K562 (cell line): ENCODE measurements at regions not wholly inside any gene's neighbourhood (a gene's known extent, or its start where the extent isn't known, plus 50 kb on each side); places are given as distances from the start of the nearest gene placed in this dataset.
A peak's percentile ranks its signal among the peaks of the same experiment; 100 is the strongest.

ENCODE experiments used
- ATAC-seq: fragments of 200-7000 bp; cut with Tn5 transposase; 3 replicates; pipeline ENCODE4 v1.9.1; 2020; ENCODE audit warnings: moderate library complexity
- BruUV-seq: library from RNA; stranded (reverse); fragments of 400-500 nt; replicated peaks from 2 replicates; lab custom pipeline; 2021; lab: Mats Ljungman, UMichigan
- CTCF ChIA-PET: fragments of 300-600 bp; formaldehyde crosslinking; extraction: SDS; loops from one replicate; lab custom pipeline; 2021; ENCODE audit warnings: low intra/inter-chr PET ratio; lab: Yijun Ruan, JAX
- POLR2A ChIA-PET: fragments of 300-600, 350-650 bp; sonication (Branson Sonifier 250); formaldehyde crosslinking; extraction: SDS; loops from one replicate; lab custom pipeline; 2021; ENCODE audit warnings: antibody characterized with exemption, inconsistent platforms; lab: Yijun Ruan, JAX
- DNase-seq, 4 experiments: peaks; one replicate each; pipeline versions ENCODE4 v3.0.0 to v3.0.0-alpha.2; 2011 to 2018; ENCODE audit warnings: low spot score in 3 of 4, mixed read lengths in 3 of 4; ENCODE audit errors: extremely low read depth in 1 of 4
- FAIRE-seq: peaks from 2 replicates; lab custom pipeline; 2011; peaks lifted over from hg19 to GRCh38; lab: Jason Lieb, UNC
- H2AFZ ChIP-seq: 2 replicates; pipeline ENCODE4 v1.6.0; 2011; ENCODE audit warnings: low read depth, low read length, control low read depth, inconsistent platforms
- H3K27ac ChIP-seq: fragments of 200-600 bp; 3 replicates; pipeline ENCODE4 v1.8.0; 2011; ENCODE audit warnings: low read depth, mild to moderate bottlenecking, control low read depth, inconsistent platforms, low read length, moderate library complexity, mixed read lengths; ENCODE audit errors: extremely low read depth
- H3K27me3 ChIP-seq, 2 experiments: fragments of 300-600 bp in 1 of 2; 2 replicates in 1 of 2; 3 replicates in 1 of 2; pipeline versions ENCODE4 v1.6.0 to v1.8.0; 2011; ENCODE audit warnings: inconsistent platforms in 2 of 2, low read length in 2 of 2, mild to moderate bottlenecking in 1 of 2, mixed read lengths in 1 of 2, moderate library complexity in 1 of 2; ENCODE audit not compliant: control insufficient read depth in 2 of 2, insufficient read depth in 2 of 2
- H3K36me3 ChIP-seq: fragments of 300-600 bp; 3 replicates; pipeline ENCODE4 v1.8.0; 2011; ENCODE audit warnings: mild to moderate bottlenecking, low read length, inconsistent platforms; ENCODE audit not compliant: control insufficient read depth, insufficient read depth
- H3K4me1 ChIP-seq, 2 experiments: fragments of 200-600 bp in 1 of 2; replicated peaks in 1 of 2; 2 replicates in 1 of 2; 3 replicates in 1 of 2; pipeline versions ENCODE4 v1.5.1 to v1.8.0; 2011; ENCODE audit warnings: inconsistent platforms in 2 of 2, low read length in 2 of 2, mild to moderate bottlenecking in 1 of 2, mixed read lengths in 1 of 2, moderate library complexity in 1 of 2; ENCODE audit not compliant: control insufficient read depth in 2 of 2, insufficient read depth in 2 of 2
- H3K4me2 ChIP-seq: 2 replicates; pipeline ENCODE4 v1.6.1; 2011; ENCODE audit warnings: low read length, control low read depth, inconsistent platforms, mixed read lengths; ENCODE audit not compliant: insufficient read depth
- H3K4me3 ChIP-seq: fragments of 200-600 bp; sonication (generic), shearing (Covaris generic); 2 replicates; pipeline ENCODE4 v1.5.1; 2016; ENCODE audit warnings: control low read depth, inconsistent platforms
- H3K79me2 ChIP-seq: fragments of 200-600 bp; 3 replicates; pipeline ENCODE4 v1.8.0; 2011; ENCODE audit warnings: low read length, inconsistent platforms; ENCODE audit not compliant: control insufficient read depth, insufficient read depth
- H3K9ac ChIP-seq, 2 experiments: 2 replicates each; pipeline versions ENCODE4 v1.6.0 to v1.6.1; 2011; ENCODE audit warnings: low read depth in 2 of 2, low read length in 2 of 2, control low read depth in 1 of 2, inconsistent platforms in 1 of 2, mild to moderate bottlenecking in 1 of 2, mixed read lengths in 1 of 2; ENCODE audit not compliant: insufficient read depth in 1 of 2
- H3K9me1 ChIP-seq: one replicate; pipeline ENCODE4 v1.6.0; 2011; ENCODE audit warnings: inconsistent platforms, mild to moderate bottlenecking, low read length, moderate library complexity; ENCODE audit not compliant: control insufficient read depth, insufficient read depth
- H3K9me3 ChIP-seq: replicated peaks from 2 replicates; pipeline ENCODE4 v1.5.1; 2011; ENCODE audit warnings: low read depth, low read length, inconsistent platforms; ENCODE audit not compliant: control insufficient read depth, insufficient read depth
- H4K20me1 ChIP-seq: replicated peaks from 2 replicates; pipeline ENCODE4 v1.6.1; 2011; ENCODE audit warnings: low read length, inconsistent platforms, mixed read lengths; ENCODE audit not compliant: control insufficient read depth, insufficient read depth
- ARID1B ChIP-seq: fragments of 450-650 bp; IDR thresholded peaks from 2 replicates; pipeline ENCODE4 v1.6.1; 2016; ENCODE audit warnings: antibody characterized with exemption, mild to moderate bottlenecking, inconsistent platforms
- EGR1 ChIP-seq: fragments of 450-650 bp; conservative IDR thresholded peaks from 2 replicates; pipeline ENCODE4 v1.6.1; 2017; ENCODE audit warnings: mild to moderate bottlenecking
- MCM5 ChIP-seq: fragments of 450-650 bp; IDR thresholded peaks from 2 replicates; pipeline ENCODE4 v1.6.1; 2016; ENCODE audit warnings: low read depth
- PTTG1 ChIP-seq: fragments of 450-650 bp; IDR thresholded peaks from 2 replicates; pipeline ENCODE4 v1.6.1; 2016; ENCODE audit warnings: low read depth, mild to moderate bottlenecking, missing genetic modification characterization, missing compliant biosample characterization
- RB1 ChIP-seq: fragments of 450-650 bp; IDR thresholded peaks from 2 replicates; pipeline ENCODE4 v1.6.1; 2017; ENCODE audit warnings: low read depth, mild to moderate bottlenecking
- SMAD3 ChIP-seq: fragments of 450-650 bp; formaldehyde crosslinking; conservative IDR thresholded peaks from 2 replicates; pipeline ENCODE4 v1.4.0; 2020; ENCODE audit warnings: mild to moderate bottlenecking
- TAF15 ChIP-seq: fragments of 200-400 bp; formaldehyde crosslinking; IDR thresholded peaks from 2 replicates; pipeline ENCODE4 v1.6.1; 2017; ENCODE audit warnings: mild to moderate bottlenecking, low read depth, low read length, moderate library complexity
- TEAD4 ChIP-seq, 2 experiments: sonication (generic) in 1 of 2; formaldehyde crosslinking in 1 of 2; IDR thresholded peaks; 2 replicates each; pipeline versions ENCODE4 v1.6.1 to v1.8.0; 2012 to 2022; ENCODE audit warnings: borderline replicate concordance in 1 of 2, inconsistent platforms in 1 of 2, low read length in 1 of 2, mild to moderate bottlenecking in 1 of 2, missing genetic modification reagents in 1 of 2
- TRIM24 ChIP-seq, 2 experiments: fragments of 450-650 bp; IDR thresholded peaks; 2 replicates each; pipeline ENCODE4 v1.6.1; 2016
- ZKSCAN1 ChIP-seq: fragments of 150-350 bp; IDR thresholded peaks from 2 replicates; pipeline ENCODE4 v1.6.1; 2016; ENCODE audit warnings: low read depth, low read length
- ZKSCAN8 ChIP-seq: fragments of 200-800 bp; sonication (Bioruptor generic); IDR thresholded peaks from 2 replicates; pipeline ENCODE4 v1.6.1; 2016; ENCODE audit warnings: missing genetic modification characterization, missing compliant biosample characterization
- ZNF134 ChIP-seq: fragments of 250-450 bp; sonication (Bioruptor Pico); conservative IDR thresholded peaks from 2 replicates; pipeline ENCODE4 v1.4.0; 2020
- ZNF165 ChIP-seq: fragments of 250-450 bp; sonication (Bioruptor Pico); IDR thresholded peaks from 2 replicates; pipeline ENCODE4 v1.4.0; 2020; ENCODE audit warnings: borderline replicate concordance
- ZNF175 ChIP-seq: fragments of 200-800 bp; sonication (Bioruptor generic); IDR thresholded peaks from 2 replicates; pipeline ENCODE4 v1.6.1; 2016; ENCODE audit warnings: low read depth, mild to moderate bottlenecking, missing genetic modification characterization, missing compliant biosample characterization
- ZNF212 ChIP-seq: fragments of 450-650 bp; formaldehyde crosslinking; IDR thresholded peaks from 2 replicates; pipeline ENCODE4 v1.4.0; 2020; ENCODE audit warnings: mild to moderate bottlenecking
- ZNF253 ChIP-seq: fragments of 250-450 bp; sonication (Bioruptor Pico); conservative IDR thresholded peaks from 2 replicates; pipeline ENCODE4 v1.6.1; 2021; ENCODE audit warnings: mild to moderate bottlenecking
- ZNF668 ChIP-seq: fragments of 250-450 bp; sonication (Bioruptor Pico); IDR thresholded peaks from 2 replicates; pipeline ENCODE4 v1.8.0; 2022; ENCODE audit warnings: mild to moderate bottlenecking, inconsistent platforms
- WGBS: fragments of 100-300 bp; shearing (Covaris generic); methylation state at CpG from one replicate; pipeline ENCODE4 v1.1.6; 2016; ENCODE audit warnings: low coverage, mixed read lengths; ENCODE audit not compliant: insufficient coverage; ENCODE audit errors: missing lambda C conversion rate; 5-methylcytosine and 5-hydroxymethylcytosine counted together
- in situ Hi-C: fragments of 300-500 bp; cut with MboI; formaldehyde crosslinking; loops from 4 replicates; pipeline ENCODE4 v1.15.0; 2018; ENCODE audit warnings: inconsistent platforms, mixed read lengths
- intact Hi-C: fragments of 100-400 bp; cut with micrococcal nuclease; formaldehyde crosslinking; loops from 2 replicates; pipeline ENCODE4 v1.14.2; 2022
- TF ChIP-seq, protein P1 (sequence below): IDR thresholded peaks from 2 replicates; pipeline ENCODE4 v1.6.1; 2011; ENCODE audit not compliant: insufficient read length; ENCODE audit errors: extremely low read depth
- TF ChIP-seq, protein P2 (sequence below): sonication (generic); formaldehyde crosslinking; IDR thresholded peaks from 2 replicates; pipeline ENCODE4 v1.9.0; 2022; ENCODE audit warnings: mild to moderate bottlenecking, missing genetic modification reagents

DNA sequence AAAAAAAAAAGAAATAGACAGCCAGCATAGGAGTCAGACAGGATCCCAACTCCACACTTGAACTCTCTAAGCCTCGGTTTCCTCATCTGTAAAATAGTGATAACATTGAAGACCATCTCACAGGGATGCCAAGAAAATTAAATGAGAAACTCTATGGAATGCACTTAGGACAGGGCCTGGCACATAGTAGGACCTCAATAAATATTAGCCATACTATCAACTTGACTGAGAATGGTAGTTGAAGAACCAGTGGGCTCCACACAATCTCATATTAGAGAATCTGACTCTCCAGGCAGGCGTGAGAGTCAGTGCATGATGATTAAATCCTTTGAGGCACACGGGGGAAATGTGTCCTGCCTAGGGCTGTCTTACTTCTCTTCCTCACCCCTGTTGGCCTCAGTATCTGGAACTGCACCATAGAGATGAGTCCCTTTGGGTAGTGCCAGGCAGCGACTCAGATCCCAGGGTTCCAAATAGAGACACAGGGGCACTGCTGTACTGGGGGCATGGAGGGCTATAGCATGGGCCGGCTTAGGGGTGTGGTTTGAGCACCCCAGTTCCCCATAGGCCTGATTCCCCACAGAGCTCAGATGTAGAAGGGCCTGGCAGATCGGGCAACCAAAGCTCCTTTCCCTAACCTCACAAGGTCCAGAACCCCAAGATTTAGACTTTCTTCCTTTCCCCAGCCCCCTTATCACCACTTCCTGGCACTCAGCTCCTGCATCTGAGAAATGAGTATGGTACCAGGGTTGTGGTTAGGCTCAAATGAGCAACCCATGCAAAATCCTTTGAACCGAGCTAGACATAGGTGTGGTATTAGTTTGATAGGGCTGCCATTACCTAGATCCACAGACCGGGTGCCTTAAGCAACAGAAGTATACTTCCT is 51.3 kb upstream of the CAB39 start:
- no peaks in the 10 kb centered on the region for H3K36me3 ChIP-seq
- peak overlapping the region; percentile 100; the same call in 2 of the 3 replicates for H3K27ac ChIP-seq
- POLR2A ChIA-PET: interaction anchor here (0.6 to 0.8 kb wide), 4 partner anchors 21 to 49 kb away, joined by 3 to 4 read pairs (median 3); no protein-coding TSS in a partner anchor
- 57% methylated on average over 8 of the region's 8 CpGs for WGBS
- H3K9ac ChIP-seq: peak overlapping the region in 1 of 2 experiments; percentile 36; a peak in 1 of 4 replicates
- no peak overlapping the region for H3K4me3 ChIP-seq
- in situ Hi-C loops (no loop called here), intact Hi-C loops (no loop called here)
- no peak overlapping the region; the same call in 1 of the 2 replicates for H3K4me2 ChIP-seq
- ATAC-seq (no peak), DNase-seq (no peak), FAIRE-seq (no peak)
- no peaks in the 10 kb centered on the region for H4K20me1 ChIP-seq
- CTCF ChIA-PET: no interaction called here
- peaks cover 27% of the 10 kb centered on the region for H3K79me2 ChIP-seq
- no TSS peak for BruUV-seq
- H3K9me1 ChIP-seq: no peaks in the 10 kb centered on the region
- peaks cover 39 to 57% of the 10 kb centered on the region in 2 experiments for H3K4me1 ChIP-seq
- peak overlapping the region; percentile 77 for H2AFZ ChIP-seq
- H3K27me3 ChIP-seq: no peaks in the 10 kb centered on the region
- no peaks in the 10 kb centered on the region for H3K9me3 ChIP-seq
- TF ChIP-seq PTTG1 (tag) (no peak), ZKSCAN8 (CRISPR knock-in tag) (peak; percentile 11; the same call in 1 of the 2 replicates), TRIM24 (IDR thresholded peaks at IDR 0.05) (no peak), RB1 (no peak), ZNF212 (CRISPR knock-in tag) (no peak), TAF15 (no peak), ZNF134 (CRISPR knock-in tag) (no peak), ZNF175 (no peak), ZKSCAN1 (peak; percentile 91), ZNF668 (CRISPR knock-in tag) (no peak), ZNF253 (CRISPR knock-in tag) (no peak), ARID1B (no peak), TEAD4 (IDR thresholded peaks at IDR 0.05; ENCODE audit: low read length) (no peak), TEAD4 (CRISPR knock-in tag; IDR thresholded peaks at IDR 0.05; ENCODE audit: borderline replicate concordance) (no peak), MCM5 (no peak), SMAD3 (CRISPR knock-in tag) (no peak), EGR1 (no peak), ZNF165 (no peak)
- TF ChIP-seq, protein P1, sequence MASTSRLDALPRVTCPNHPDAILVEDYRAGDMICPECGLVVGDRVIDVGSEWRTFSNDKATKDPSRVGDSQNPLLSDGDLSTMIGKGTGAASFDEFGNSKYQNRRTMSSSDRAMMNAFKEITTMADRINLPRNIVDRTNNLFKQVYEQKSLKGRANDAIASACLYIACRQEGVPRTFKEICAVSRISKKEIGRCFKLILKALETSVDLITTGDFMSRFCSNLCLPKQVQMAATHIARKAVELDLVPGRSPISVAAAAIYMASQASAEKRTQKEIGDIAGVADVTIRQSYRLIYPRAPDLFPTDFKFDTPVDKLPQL: no peak
- TF ChIP-seq, protein P2, sequence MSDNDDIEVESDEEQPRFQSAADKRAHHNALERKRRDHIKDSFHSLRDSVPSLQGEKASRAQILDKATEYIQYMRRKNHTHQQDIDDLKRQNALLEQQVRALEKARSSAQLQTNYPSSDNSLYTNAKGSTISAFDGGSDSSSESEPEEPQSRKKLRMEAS: no peak
